GM20000 (cell line): ENCODE measurements at regions not wholly inside any gene's neighbourhood (a gene's known extent, or its start where the extent isn't known, plus 50 kb on each side); places are given as distances from the start of the nearest gene placed in this dataset.

Source experiments
- DNase-seq: peaks from one replicate; pipeline ENCODE4 v3.0.0; 2012; ENCODE audit warnings: low spot score
- CTCF ChIP-seq: IDR thresholded peaks from 2 replicates; pipeline ENCODE4 v1.5.1; 2012; ENCODE audit warnings: mild to moderate bottlenecking, control low read depth; ENCODE audit errors: extremely low read depth, missing control alignments

DNA sequence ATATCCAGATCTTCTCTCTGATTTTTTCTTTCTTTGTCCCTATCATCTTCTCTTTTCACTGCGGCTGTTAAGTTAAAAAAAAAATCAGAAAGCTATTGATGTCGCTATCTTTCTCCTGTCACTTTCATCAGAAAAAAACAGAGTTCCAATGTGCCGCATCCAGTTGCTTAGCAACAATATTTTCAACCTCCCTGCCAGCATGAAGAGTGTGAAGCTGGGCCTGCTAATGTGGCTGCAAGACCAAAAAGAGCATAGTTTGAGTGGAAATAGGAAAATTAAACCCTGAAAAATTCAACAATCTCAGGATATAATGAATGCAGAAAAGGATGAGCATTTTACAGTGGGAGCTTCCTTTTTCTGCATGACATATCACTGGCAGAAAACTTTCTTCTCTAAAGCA lies 1025.4 kb upstream of the LRFN5 start:
- DNase-seq: no peak
- no peak for TF ChIP-seq CTCF

- DNase-seq: no peak
- no peak for TF ChIP-seq CTCF
Measured at GRCh38 chr14:40576880-40577478, 1029.7 kb upstream of the LRFN5 start.

GRCh38 chr14:40574780-40575179 lies 1031.9 kb upstream of the LRFN5 start:
- TF ChIP-seq CTCF: no peak
- no peak for DNase-seq

DNA sequence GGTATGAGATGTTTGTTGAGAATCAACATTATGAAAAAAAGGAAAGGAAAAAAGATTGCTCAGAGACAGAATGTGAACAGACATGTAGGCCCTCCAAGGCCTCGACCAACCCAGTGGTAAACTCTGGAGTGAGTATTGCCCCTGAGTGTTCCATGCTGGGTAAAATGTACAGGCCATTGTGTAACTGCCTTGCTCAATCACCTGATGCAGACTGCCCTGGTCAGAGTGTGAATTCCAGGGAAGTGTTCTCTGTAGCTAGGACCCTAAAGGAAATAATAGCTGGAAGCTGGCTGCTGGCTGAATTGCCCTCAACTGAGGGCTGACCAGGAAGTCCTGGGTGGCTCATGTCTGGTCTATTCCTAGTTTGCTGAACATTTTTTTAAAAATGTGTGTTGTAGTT lies 1081.4 kb upstream of the LRFN5 start:
- TF ChIP-seq CTCF: no peak
- DNase-seq: no peak

DNA sequence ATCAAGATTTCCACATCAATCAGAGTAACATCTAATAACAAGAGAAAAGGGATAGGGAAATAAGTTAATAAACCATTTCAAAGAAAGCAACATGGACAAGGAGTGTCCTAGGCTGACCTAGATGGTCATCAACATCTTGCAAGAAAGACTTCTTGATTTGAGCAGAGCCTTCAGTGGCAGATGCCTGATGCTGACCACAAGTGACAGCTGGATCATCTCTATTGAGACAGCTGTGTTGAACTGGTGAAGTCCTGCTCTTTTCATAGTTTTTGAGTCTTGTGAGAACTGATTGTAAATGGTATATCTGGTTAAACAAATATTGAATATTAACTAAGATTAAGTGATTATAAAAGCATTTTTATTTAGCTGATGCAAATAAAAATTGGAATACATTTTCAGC lies 1083.6 kb upstream of the LRFN5 start:
- TF ChIP-seq CTCF: no peak
- no peak for DNase-seq

- no peak for DNase-seq
- no peak for TF ChIP-seq CTCF
Measured at GRCh38 chr14:40494483-40494882, 1062.2 kb upstream of the FBXO33 start.

GRCh38 chr14:40487824-40488223 lies 1055.6 kb upstream of the FBXO33 start:
- DNase-seq: no peak
- no peak for TF ChIP-seq CTCF
